K562 (cell line): ENCODE measurements at regions not wholly inside any gene's neighbourhood (a gene's known extent, or its start where the extent isn't known, plus 50 kb on each side); places are given as distances from the start of the nearest gene placed in this dataset.

Experiments
- MTA1 ChIP-seq: fragments of 450-650 bp; IDR thresholded peaks from 2 replicates; pipeline ENCODE4 v1.6.1; 2017; ENCODE audit warnings: borderline replicate concordance
- POLR2A ChIP-seq: fragments of 450-650 bp; conservative IDR thresholded peaks from 2 replicates; pipeline ENCODE4 v1.6.1; 2016

DNA sequence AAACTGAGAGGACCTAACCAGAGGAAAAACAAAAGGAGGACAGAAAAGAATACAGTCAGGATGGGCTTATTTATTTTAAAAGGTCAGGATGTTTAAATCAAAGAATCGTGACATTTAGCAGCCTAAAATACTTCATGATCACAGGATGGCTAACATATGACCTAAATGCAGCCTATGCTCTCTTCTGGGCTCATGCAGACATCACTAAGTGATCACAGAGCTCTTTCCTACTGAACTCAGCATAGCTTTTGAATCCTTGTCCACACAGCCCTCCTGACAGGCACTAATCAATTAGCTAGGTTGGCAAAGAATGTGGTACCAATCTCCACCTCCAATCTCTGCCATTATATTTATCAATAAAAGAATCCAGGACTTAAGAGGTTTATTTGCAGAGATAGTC is 60.1 kb upstream of the PHF21A start:
- TF ChIP-seq MTA1 (no peak), POLR2A (no peak)
